ENCODE measurements at regions not wholly inside any gene's neighbourhood (a gene's known extent, or its start where the extent isn't known, plus 50 kb on each side); places are given as distances from the start of the nearest gene placed in this dataset.

- no peak for TF ChIP-seq CTCF (conservative IDR thresholded peaks at IDR 0.05; ENCODE audit: low read depth, low read length)
- no peak for DNase-seq (ENCODE audit: low read depth)
Observed at GRCh38 chr3:66907136-66907535, 91.0 kb upstream of the KBTBD8 start.

GRCh38 chr3:66910266-66911055 is 87.6 kb upstream of the KBTBD8 start:
- H3K4me3 ChIP-seq (ENCODE audit: low read depth, low read length), result no peak overlapping the region
- no peak for TF ChIP-seq CTCF (conservative IDR thresholded peaks at IDR 0.05; ENCODE audit: low read depth, low read length)
- DNase-seq (ENCODE audit: low read depth), result no peak

More at GRCh38 chr3:66907136-66907535, 91.0 kb upstream of the KBTBD8 start:
- H3K4me3 ChIP-seq (ENCODE audit: low read depth, low read length), result no peak overlapping the region

GRCh38 chr3:66912306-66912705 is 85.8 kb upstream of the KBTBD8 start:
- no peak for TF ChIP-seq CTCF (conservative IDR thresholded peaks at IDR 0.05; ENCODE audit: low read depth, low read length)
- H3K4me3 ChIP-seq (ENCODE audit: low read depth, low read length), result no peak overlapping the region
- no peak for DNase-seq (ENCODE audit: low read depth)

- H3K4me3 ChIP-seq (ENCODE audit: low read depth, low read length), result no peak overlapping the region
- TF ChIP-seq CTCF (conservative IDR thresholded peaks at IDR 0.05; ENCODE audit: low read depth, low read length), result no peak
Observed at GRCh38 chr3:66922058-66922457, 76.0 kb upstream of the KBTBD8 start.

GRCh38 chr3:66923969-66924368 is 74.1 kb upstream of the KBTBD8 start:
- no peak for DNase-seq (ENCODE audit: low read depth)
- no peak overlapping the region for H3K4me3 ChIP-seq (ENCODE audit: low read depth, low read length)
- no peak for TF ChIP-seq CTCF (conservative IDR thresholded peaks at IDR 0.05; ENCODE audit: low read depth, low read length)

More at GRCh38 chr3:66922058-66922457, 76.0 kb upstream of the KBTBD8 start:
- DNase-seq (ENCODE audit: low read depth), result no peak

DNA sequence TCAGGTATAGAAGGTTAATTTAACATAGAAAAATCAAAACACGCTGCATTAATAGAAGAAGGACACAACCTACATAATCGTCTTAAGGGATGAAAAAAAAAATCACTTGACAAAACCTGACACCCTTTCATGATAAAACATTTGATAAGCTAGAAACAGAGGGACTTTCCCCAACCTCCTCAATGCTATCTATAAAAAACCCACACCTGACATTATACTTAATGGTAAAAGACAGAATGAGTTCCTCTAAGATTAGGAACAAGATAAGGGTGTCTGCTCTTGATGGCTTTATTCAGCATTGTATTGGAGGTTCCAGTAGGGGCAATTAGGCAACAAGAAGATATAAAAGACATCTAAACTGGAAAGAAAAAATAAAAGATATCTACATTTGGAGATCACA is 69.9 kb upstream of the KBTBD8 start:
- DNase-seq (ENCODE audit: low read depth), result no peak
- no peak overlapping the region for H3K4me3 ChIP-seq (ENCODE audit: low read depth, low read length)
- no peak for TF ChIP-seq CTCF (conservative IDR thresholded peaks at IDR 0.05; ENCODE audit: low read depth, low read length)

DNA sequence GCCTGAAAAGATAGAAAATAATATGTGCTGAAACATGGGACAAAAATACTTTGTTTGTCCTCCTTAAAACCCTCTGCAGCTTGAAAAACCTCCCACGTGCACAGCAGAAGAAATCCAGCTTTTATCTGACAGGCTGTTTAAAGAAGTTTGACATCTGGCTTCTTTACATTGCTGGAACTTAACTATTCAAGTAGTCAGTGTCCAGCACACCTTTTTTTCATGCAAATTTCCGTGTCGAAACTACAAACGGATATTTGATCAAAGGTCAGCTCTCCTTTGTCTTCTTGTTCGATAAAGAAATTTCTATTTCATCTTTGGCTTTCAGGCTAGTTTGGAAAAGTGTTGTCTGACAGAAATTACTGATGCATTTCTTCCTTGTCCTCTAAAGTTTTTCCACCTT is 66.8 kb upstream of the KBTBD8 start:
- no peak for DNase-seq (ENCODE audit: low read depth)
- H3K4me3 ChIP-seq (ENCODE audit: low read depth, low read length), result no peak overlapping the region
- no peak for TF ChIP-seq CTCF (conservative IDR thresholded peaks at IDR 0.05; ENCODE audit: low read depth, low read length)

All from choroid plexus epithelial cell (primary cell).